Endodermal cell (in vitro differentiated cells): ENCODE measurements at regions not wholly inside any gene's neighbourhood (a gene's known extent, or its start where the extent isn't known, plus 50 kb on each side); places are given as distances from the start of the nearest gene placed in this dataset.

Source experiments
- DNase-seq: peaks from one replicate; pipeline ENCODE4 v3.0.0-alpha.2; 2017
- H3K27ac ChIP-seq: 2 replicates; pipeline ENCODE4 v1.5.1; 2013; ENCODE audit warnings: mild to moderate bottlenecking, low read depth, low read length, moderate library complexity
- H3K27me3 ChIP-seq: 2 replicates; pipeline ENCODE4 v1.6.1; 2013; ENCODE audit warnings: mild to moderate bottlenecking, low read length, moderate library complexity; ENCODE audit not compliant: insufficient read depth, control insufficient read depth, poor library complexity, severe bottlenecking
- H3K36me3 ChIP-seq: 2 replicates; pipeline ENCODE4 v1.7.0; 2013; ENCODE audit warnings: mild to moderate bottlenecking, low read length, moderate library complexity; ENCODE audit not compliant: control insufficient read depth, insufficient read depth
- H3K4me1 ChIP-seq: one replicate; pipeline ENCODE4 v1.7.0; 2013; ENCODE audit warnings: low read length; ENCODE audit not compliant: control insufficient read depth, insufficient read depth
- H3K4me3 ChIP-seq: 2 replicates; pipeline ENCODE4 v1.5.1; 2013; ENCODE audit warnings: mild to moderate bottlenecking, low read length, moderate library complexity
- H3K9ac ChIP-seq: 2 replicates; pipeline ENCODE4 v1.6.1; 2013; ENCODE audit warnings: mild to moderate bottlenecking, low read length, moderate library complexity; ENCODE audit not compliant: poor library complexity, severe bottlenecking; ENCODE audit errors: extremely low read depth
- H3K9me3 ChIP-seq: 2 replicates; pipeline ENCODE4 v1.6.1; 2013; ENCODE audit warnings: mild to moderate bottlenecking, low read length, moderate library complexity; ENCODE audit not compliant: control insufficient read depth
- H3K27ac Mint-ChIP-seq: 2 replicates; pipeline ENCODE4 v1.8.0; 2020; ENCODE audit warnings: mixed read lengths
- H3K27me3 Mint-ChIP-seq: 2 replicates; pipeline ENCODE4 v1.8.0; 2021; ENCODE audit warnings: mild to moderate bottlenecking, mixed read lengths; ENCODE audit not compliant: insufficient read depth
- H3K36me3 Mint-ChIP-seq: 2 replicates; pipeline ENCODE4 v1.8.0; 2020; ENCODE audit warnings: low read depth, mixed read lengths
- H3K4me1 Mint-ChIP-seq: 2 replicates; pipeline ENCODE4 v1.8.0; 2020; ENCODE audit warnings: mixed read lengths
- H3K4me3 Mint-ChIP-seq: 2 replicates; pipeline ENCODE4 v1.8.0; 2020; ENCODE audit warnings: mild to moderate bottlenecking, moderate library complexity, mixed read lengths
- H3K9me3 Mint-ChIP-seq: 2 replicates; pipeline ENCODE4 v1.8.0; 2020; ENCODE audit warnings: mild to moderate bottlenecking, mixed read lengths
- CTCF ChIP-seq: fragments of 200-600 bp; sonication (generic); conservative IDR thresholded peaks from 2 replicates; pipeline ENCODE4 v1.5.0; 2021; ENCODE audit warnings: antibody characterized with exemption, mild to moderate bottlenecking
- WGBS, 2 experiments: methylation state at CpG; one replicate each; pipeline versions ENCODE4 v1.1.5 to v1.1.7; 2013; ENCODE audit warnings: missing lambda C conversion rate in 2 of 2, mixed read lengths in 1 of 2; ENCODE audit not compliant: insufficient coverage in 1 of 2, insufficient read length in 1 of 2; 5-methylcytosine and 5-hydroxymethylcytosine counted together

GRCh38 chr11:110921742-110922521 lies 209.7 kb upstream of the ARHGAP20 start:
- H3K4me3 Mint-ChIP-seq = no peak overlapping the region
- H3K36me3 Mint-ChIP-seq = peaks cover 1% of the 10 kb centered on the region
- no peak overlapping the region for H3K9ac ChIP-seq
- H3K9me3 Mint-ChIP-seq = peaks cover 10% of the 10 kb centered on the region
- peak; percentile 88 for DNase-seq
- no peak overlapping the region for H3K27ac ChIP-seq
- peaks cover 4% of the 10 kb centered on the region for H3K27me3 Mint-ChIP-seq
- peaks cover 9% of the 10 kb centered on the region for H3K9me3 ChIP-seq
- peaks cover 39% of the 10 kb centered on the region for H3K4me1 Mint-ChIP-seq
- H3K36me3 ChIP-seq = no peaks in the 10 kb centered on the region
- no peak for TF ChIP-seq CTCF
- H3K27ac Mint-ChIP-seq = no peak overlapping the region
- 88 to 92% methylated on average over 2 of the region's 3 CpGs for WGBS, 2 experiments
- H3K4me3 ChIP-seq = no peak overlapping the region
- H3K27me3 ChIP-seq = no peaks in the 10 kb centered on the region
- H3K4me1 ChIP-seq = peaks cover 12% of the 10 kb centered on the region

GRCh38 chr11:110919241-110919922 lies 207.1 kb upstream of the ARHGAP20 start:
- no peak for TF ChIP-seq CTCF
- no peak for DNase-seq
- Mint-ChIP-seq H3K4me3 (no peak overlapping the region), H3K9me3 (peaks cover 18% of the 10 kb centered on the region), H3K4me1 (peaks cover 39% of the 10 kb centered on the region), H3K36me3 (peaks cover 5% of the 10 kb centered on the region), H3K27ac (no peak overlapping the region), H3K27me3 (peaks cover 4% of the 10 kb centered on the region)
- Histone ChIP-seq H3K9me3 (peaks cover 10% of the 10 kb centered on the region), H3K27ac (no peak overlapping the region), H3K4me1 (peaks cover 12% of the 10 kb centered on the region), H3K4me3 (no peak overlapping the region), H3K36me3 (no peaks in the 10 kb centered on the region), H3K9ac (no peak overlapping the region), H3K27me3 (no peaks in the 10 kb centered on the region)
- 96 to 100% methylated on average over 3 to 4 of the region's 4 CpGs for whole genome bisulfite sequencing, 2 experiments

- DNase-seq = no peak
- H3K36me3 Mint-ChIP-seq = peaks cover 5% of the 10 kb centered on the region
- no peaks in the 10 kb centered on the region for H3K36me3 ChIP-seq
- peaks cover 10% of the 10 kb centered on the region for H3K9me3 ChIP-seq
- no peak overlapping the region for H3K4me3 ChIP-seq
- no peaks in the 10 kb centered on the region for H3K27me3 ChIP-seq
- H3K4me1 ChIP-seq = peaks cover 12% of the 10 kb centered on the region
- WGBS, 2 experiments = 86 to 90% methylated on average over 1 of the region's 1 CpG
- H3K9ac ChIP-seq = no peak overlapping the region
- H3K4me3 Mint-ChIP-seq = no peak overlapping the region
- peaks cover 6% of the 10 kb centered on the region for H3K27me3 Mint-ChIP-seq
- no peak overlapping the region for H3K27ac Mint-ChIP-seq
- no peak for TF ChIP-seq CTCF
- H3K4me1 Mint-ChIP-seq = peaks cover 39% of the 10 kb centered on the region
- H3K27ac ChIP-seq = no peak overlapping the region
- peaks cover 18% of the 10 kb centered on the region for H3K9me3 Mint-ChIP-seq
Observed at GRCh38 chr11:110918351-110918750, 206.1 kb upstream of the ARHGAP20 start.
